HCT116 (cell line): ENCODE measurements at regions not wholly inside any gene's neighbourhood (a gene's known extent, or its start where the extent isn't known, plus 50 kb on each side); places are given as distances from the start of the nearest gene placed in this dataset.

ENCODE experiments used
- ATAC-seq: fragments of 200-7000 bp; cut with Tn5 transposase; 2 replicates; pipeline ENCODE4 v1.9.1; 2020; ENCODE audit warnings: mild to moderate bottlenecking, moderate library complexity
- BruUV-seq: library from RNA; stranded (reverse); fragments of 400-500 nt; replicated peaks from 2 replicates; lab custom pipeline; 2021; lab: Mats Ljungman, UMichigan
- CTCF ChIA-PET: fragments of 300-600 bp; sonication (Branson Sonifier 250); formaldehyde crosslinking; loops from one replicate; lab custom pipeline; 2021; ENCODE audit warnings: antibody characterized with exemption; lab: Charles Lee
- POLR2A ChIA-PET: fragments of 300-600, 350-600 bp; sonication (Branson Sonifier 250); formaldehyde crosslinking; loops from one replicate; lab custom pipeline; 2021; ENCODE audit warnings: antibody characterized with exemption; lab: Charles Lee
- RAD21 ChIA-PET, 2 experiments: fragments of 300-600 bp; sonication (Branson Sonifier 250); formaldehyde crosslinking; loops; one replicate each; lab custom pipeline; 2023; ENCODE audit warnings: low total read pairs in 2 of 2; ENCODE audit not compliant: uncharacterized antibody in 2 of 2, unreplicated experiment in 2 of 2, low non-redundant PET in 1 of 2; lab: Charles Lee
- DNase-seq: peaks from one replicate; pipeline ENCODE4 v3.0.0-alpha.2; 2010; ENCODE audit warnings: low read depth, low spot score
- H2AFZ ChIP-seq: fragments of 200-600 bp; shearing (Covaris generic), sonication (generic); 2 replicates; pipeline ENCODE4 v1.6.1; 2017; ENCODE audit warnings: low read depth, mixed run types, mixed read lengths, antibody characterized with exemption, low read length; ENCODE audit not compliant: poor library complexity, severe bottlenecking
- H3K27ac ChIP-seq: 2 replicates; pipeline ENCODE4 v1.5.1; 2012; ENCODE audit warnings: low read depth, low read length
- H3K27me3 ChIP-seq: fragments of 200-600 bp; sonication (generic); 2 replicates; pipeline ENCODE4 v1.6.1; 2016; ENCODE audit warnings: mixed run types, low read length, mixed read lengths; ENCODE audit not compliant: insufficient read depth
- H3K36me3 ChIP-seq, 2 experiments: fragments of 200-500 bp in 1 of 2; fragments of 200-600 bp in 1 of 2; sonication (Bioruptor generic) in 1 of 2; sonication (generic) in 1 of 2; 2 replicates each; pipeline versions ENCODE4 v1.5.1 to v1.6.1; 2014 to 2016; ENCODE audit warnings: low read length in 2 of 2, inconsistent platforms in 1 of 2, mixed read lengths in 1 of 2, mixed run types in 1 of 2; ENCODE audit not compliant: insufficient read depth in 2 of 2, control insufficient read depth in 1 of 2
- H3K4me1 ChIP-seq, 2 experiments: fragments of 200-600 bp in 1 of 2; sonication (generic) in 1 of 2; 2 replicates each; pipeline versions ENCODE4 v1.5.1 to v1.6.1; 2012 to 2017; ENCODE audit warnings: low read length in 2 of 2, inconsistent platforms in 1 of 2, mild to moderate bottlenecking in 1 of 2, mixed read lengths in 1 of 2, mixed run types in 1 of 2, moderate library complexity in 1 of 2; ENCODE audit not compliant: insufficient read depth in 2 of 2, control insufficient read depth in 1 of 2
- H3K4me2 ChIP-seq: fragments of 200-600 bp; sonication (generic); 2 replicates; pipeline ENCODE4 v1.6.1; 2017; ENCODE audit warnings: mixed run types, low read length, mixed read lengths
- H3K4me3 ChIP-seq, 2 experiments: fragments of 200-600 bp in 1 of 2; sonication (generic) in 1 of 2; replicated peaks in 1 of 2; 2 replicates each; pipeline ENCODE4 v1.5.1; 2011 to 2016; ENCODE audit warnings: low read length in 2 of 2, control low read depth in 1 of 2, low read depth in 1 of 2, mild to moderate bottlenecking in 1 of 2, mixed read lengths in 1 of 2, mixed run types in 1 of 2
- H3K79me2 ChIP-seq: fragments of 200-600 bp; sonication (generic); 2 replicates; pipeline ENCODE4 v1.6.1; 2017; ENCODE audit warnings: mild to moderate bottlenecking, mixed run types, low read length, moderate library complexity, mixed read lengths; ENCODE audit not compliant: insufficient read depth
- H3K9ac ChIP-seq: fragments of 200-600 bp; sonication (generic); 2 replicates; pipeline ENCODE4 v1.6.1; 2016; ENCODE audit warnings: low read length, mixed read lengths
- H3K9me2 ChIP-seq: fragments of 200-600 bp; sonication (generic), shearing (Covaris generic); 2 replicates; pipeline ENCODE4 v1.6.1; 2017; ENCODE audit warnings: mixed run types, mild to moderate bottlenecking, moderate library complexity; ENCODE audit not compliant: insufficient read depth
- H3K9me3 ChIP-seq, 2 experiments: fragments of 200-500 bp in 1 of 2; fragments of 200-600 bp in 1 of 2; sonication (Bioruptor generic) in 1 of 2; sonication (generic) in 1 of 2; 2 replicates each; pipeline ENCODE4 v1.6.1; 2014 to 2017; ENCODE audit warnings: low read length in 2 of 2, mixed read lengths in 2 of 2, inconsistent platforms in 1 of 2, low read depth in 1 of 2, mild to moderate bottlenecking in 1 of 2, mixed run types in 1 of 2, moderate library complexity in 1 of 2; ENCODE audit not compliant: control insufficient read depth in 1 of 2, insufficient read depth in 1 of 2
- H4K20me1 ChIP-seq: fragments of 200-600 bp; sonication (generic), shearing (Covaris generic); 2 replicates; pipeline ENCODE4 v1.6.1; 2017; ENCODE audit warnings: mixed run types, mild to moderate bottlenecking, moderate library complexity; ENCODE audit not compliant: insufficient read depth
- ATF3 ChIP-seq: IDR thresholded peaks from 2 replicates; pipeline ENCODE4 v1.6.1; 2012
- CBX3 ChIP-seq: IDR thresholded peaks from 2 replicates; pipeline ENCODE4 v1.6.1; 2012; ENCODE audit warnings: low read depth
- CEBPB ChIP-seq: IDR thresholded peaks from 2 replicates; pipeline ENCODE4 v1.6.1; 2012; ENCODE audit warnings: low read depth
- ELF1 ChIP-seq: IDR thresholded peaks from 2 replicates; pipeline ENCODE4 v1.6.1; 2012; ENCODE audit warnings: low read depth, borderline replicate concordance
- EZH2 ChIP-seq: fragments of 200-600 bp; sonication (generic); IDR thresholded peaks from 2 replicates; pipeline ENCODE4 v1.6.1; 2017; ENCODE audit warnings: antibody characterized with exemption, mixed run types
- POLR2A ChIP-seq: IDR thresholded peaks from 2 replicates; pipeline ENCODE4 v1.7.0; 2011; ENCODE audit warnings: borderline replicate concordance; ENCODE audit not compliant: insufficient read depth, insufficient read length; ENCODE audit errors: extremely low read depth
- TCF7L2 ChIP-seq: IDR thresholded peaks from 2 replicates; pipeline ENCODE4 v1.7.0; 2011; ENCODE audit warnings: borderline replicate concordance, inconsistent platforms; ENCODE audit not compliant: insufficient read depth, insufficient read length; ENCODE audit errors: extremely low read depth
- ZBTB33 ChIP-seq: IDR thresholded peaks from 2 replicates; pipeline ENCODE4 v1.6.1; 2011; ENCODE audit warnings: mild to moderate bottlenecking, low read length, moderate library complexity; ENCODE audit not compliant: insufficient replicate concordance; ENCODE audit errors: extremely low read depth
- intact Hi-C: fragments of 100-400 bp; cut with micrococcal nuclease; formaldehyde crosslinking; loops from 2 replicates; pipeline ENCODE4 v1.10.0; 2022

GRCh38 chr9:81756561-81756960 lies 67.2 kb upstream of the TLE1 start:
- Histone ChIP-seq H3K27ac (no peak overlapping the region), H3K36me3 (no peaks in the 10 kb centered on the region), H3K27me3 (no peaks in the 10 kb centered on the region), H3K4me1 (no peaks in the 10 kb centered on the region), H4K20me1 (no peaks in the 10 kb centered on the region), H2AFZ (no peak overlapping the region), H3K9ac (no peak overlapping the region), H3K9me2 (no peaks in the 10 kb centered on the region), H3K4me3 (no peak overlapping the region), H3K4me2 (no peak overlapping the region)
- BruUV-seq, result no TSS peak
- CTCF ChIA-PET, result no interaction called here
- intact Hi-C loops, result no loop called here
- no peak for DNase-seq
- POLR2A ChIA-PET, result no interaction called here
- RAD21 ChIA-PET, result no interaction called here
- no peak for TF ChIP-seq POLR2A
- TF ChIP-seq ELF1, result no peak
- TF ChIP-seq ZBTB33, result no peak
- no peak for TF ChIP-seq CEBPB
- no peak for TF ChIP-seq TCF7L2
- TF ChIP-seq EZH2, result no peak
- TF ChIP-seq CBX3, result no peak
- TF ChIP-seq, all 23 proteins: peak for 0
- no peak for ATAC-seq
- no peaks in the 10 kb centered on the region for H3K9me3 ChIP-seq
- no peaks in the 10 kb centered on the region for H3K79me2 ChIP-seq

- TF ChIP-seq CEBPB, result no peak
- TF ChIP-seq ELF1, result no peak
- no peak for TF ChIP-seq ATF3
- H3K27ac ChIP-seq, result no peak overlapping the region
- no peak overlapping the region for H3K4me3 ChIP-seq
- POLR2A ChIA-PET, result interaction anchor here (0.5 kb wide), 1 partner anchor 11 kb away, joined by 3 read pairs; no protein-coding TSS in a partner anchor
- H3K9ac ChIP-seq, result no peak overlapping the region
- H2AFZ ChIP-seq, result no peak overlapping the region
- DNase-seq (no peak), ATAC-seq (no peak)
- H3K4me1 ChIP-seq, result no peaks in the 10 kb centered on the region
- H3K79me2 ChIP-seq, result no peaks in the 10 kb centered on the region
- RAD21 ChIA-PET, result no interaction called here
- CTCF ChIA-PET, result no interaction called here
- no TSS peak for BruUV-seq
- intact Hi-C loops, result no loop called here
- H4K20me1 ChIP-seq, result no peaks in the 10 kb centered on the region
- H3K27me3 ChIP-seq, result no peaks in the 10 kb centered on the region
- no peaks in the 10 kb centered on the region for H3K9me3 ChIP-seq
- H3K36me3 ChIP-seq, result no peaks in the 10 kb centered on the region
- no peaks in the 10 kb centered on the region for H3K9me2 ChIP-seq
- H3K4me2 ChIP-seq, result no peak overlapping the region
Observed at GRCh38 chr9:81758123-81758797, 68.9 kb upstream of the TLE1 start.
